Transverse colon (tissue), 4 donors: ENCODE measurements at regions not wholly inside any gene's neighbourhood (a gene's known extent, or its start where the extent isn't known, plus 50 kb on each side); places are given as distances from the start of the nearest gene placed in this dataset.

Experiments
- CTCF ChIP-seq, 5 experiments: fragments of 200-600 bp in 3 of 5; fragments of 450-650 bp in 2 of 5; sonication (generic) in 3 of 5; IDR thresholded peaks; 1 replicate in 2 of 5; 2 replicates in 3 of 5; pipeline ENCODE4 v1.5.1; 2016 to 2017; ENCODE audit warnings: antibody characterized with exemption in 5 of 5, inconsistent platforms in 3 of 5, mild to moderate bottlenecking in 2 of 5, moderate library complexity in 1 of 5
- EP300 ChIP-seq: sonication (generic); formaldehyde crosslinking; IDR thresholded peaks from one replicate; pipeline ENCODE4 v1.6.1; 2017; ENCODE audit warnings: antibody characterized with exemption, low read depth
- POLR2A ChIP-seq: fragments of 450-650 bp; IDR thresholded peaks from one replicate; pipeline ENCODE4 v1.6.1; 2016; ENCODE audit warnings: antibody characterized with exemption, mild to moderate bottlenecking, moderate library complexity
- POLR2AphosphoS5 ChIP-seq, 3 donors: sonication (generic); formaldehyde crosslinking; IDR thresholded peaks; one replicate each; pipeline ENCODE4 v1.6.1; 2016; ENCODE audit warnings: antibody characterized with exemption in 3 of 3

GRCh38 chr4:134567461-134567860 is 365.9 kb upstream of the PABPC4L start:
- TF ChIP-seq POLR2A = no peak
- no peak for TF ChIP-seq CTCF (IDR thresholded peaks at IDR 0.05)
- no peak for TF ChIP-seq EP300
- no peak for TF ChIP-seq POLR2AphosphoS5 (IDR thresholded peaks at IDR 0.05)
